Smooth muscle cell (in vitro differentiated cells): ENCODE measurements at regions not wholly inside any gene's neighbourhood (a gene's known extent, or its start where the extent isn't known, plus 50 kb on each side); places are given as distances from the start of the nearest gene placed in this dataset.

Experiments used
- DNase-seq: peaks from one replicate; lab custom pipeline; 2025; ENCODE audit not compliant: unreplicated experiment; lab: John Stamatoyannopoulos, UW
- H2AFZ ChIP-seq: fragments of 200-600 bp; sonication (generic); 2 replicates; pipeline ENCODE4 v1.6.0; 2016; ENCODE audit warnings: antibody characterized with exemption, low read depth, mild to moderate bottlenecking
- H3F3A ChIP-seq: fragments of 200-600 bp; sonication (generic); 2 replicates; pipeline ENCODE4 v1.6.0; 2017; ENCODE audit warnings: antibody characterized with exemption, low read depth
- H3K27ac ChIP-seq: fragments of 200-600 bp; sonication (generic); 2 replicates; pipeline ENCODE4 v1.5.1; 2016; ENCODE audit warnings: low read depth, mild to moderate bottlenecking
- H3K27me3 ChIP-seq: fragments of 200-600 bp; sonication (generic); 2 replicates; pipeline ENCODE4 v1.6.1; 2016; ENCODE audit warnings: low read depth, mild to moderate bottlenecking
- H3K36me3 ChIP-seq: fragments of 200-600 bp; sonication (generic); 2 replicates; pipeline ENCODE4 v1.5.1; 2016; ENCODE audit warnings: low read depth
- H3K4me1 ChIP-seq: fragments of 200-600 bp; sonication (generic); 2 replicates; pipeline ENCODE4 v1.5.1; 2016; ENCODE audit warnings: low read depth
- H3K4me2 ChIP-seq: fragments of 200-600 bp; sonication (generic); 2 replicates; pipeline ENCODE4 v1.6.0; 2016; ENCODE audit warnings: mild to moderate bottlenecking
- H3K4me3 ChIP-seq: fragments of 200-600 bp; sonication (generic); 2 replicates; pipeline ENCODE4 v1.5.1; 2016; ENCODE audit warnings: mild to moderate bottlenecking
- H3K79me2 ChIP-seq: fragments of 200-600 bp; sonication (generic); 2 replicates; pipeline ENCODE4 v1.6.0; 2016; ENCODE audit warnings: low read depth, mild to moderate bottlenecking
- H3K9ac ChIP-seq: fragments of 200-600 bp; sonication (generic); 2 replicates; pipeline ENCODE4 v1.6.0; 2016; ENCODE audit warnings: low read depth
- H3K9me3 ChIP-seq: fragments of 200-600 bp; sonication (generic); replicated peaks from 2 replicates; pipeline ENCODE4 v1.5.1; 2016; ENCODE audit warnings: low read depth
- H4K20me1 ChIP-seq: fragments of 200-600 bp; sonication (generic); 2 replicates; pipeline ENCODE4 v1.6.0; 2016; ENCODE audit warnings: low read depth
- WGBS: methylation state at CpG from one replicate; pipeline ENCODE4 v1.1.7; 2016; ENCODE audit warnings: low lambda C conversion rate; 5-methylcytosine and 5-hydroxymethylcytosine counted together
- TF ChIP-seq, protein P1 (sequence below): fragments of 200-600 bp; sonication (generic); IDR thresholded peaks from 2 replicates; pipeline ENCODE4 v1.5.1; 2017; ENCODE audit warnings: borderline replicate concordance, mild to moderate bottlenecking, antibody characterized with exemption; ENCODE audit not compliant: insufficient read depth, poor library complexity, severe bottlenecking

DNA sequence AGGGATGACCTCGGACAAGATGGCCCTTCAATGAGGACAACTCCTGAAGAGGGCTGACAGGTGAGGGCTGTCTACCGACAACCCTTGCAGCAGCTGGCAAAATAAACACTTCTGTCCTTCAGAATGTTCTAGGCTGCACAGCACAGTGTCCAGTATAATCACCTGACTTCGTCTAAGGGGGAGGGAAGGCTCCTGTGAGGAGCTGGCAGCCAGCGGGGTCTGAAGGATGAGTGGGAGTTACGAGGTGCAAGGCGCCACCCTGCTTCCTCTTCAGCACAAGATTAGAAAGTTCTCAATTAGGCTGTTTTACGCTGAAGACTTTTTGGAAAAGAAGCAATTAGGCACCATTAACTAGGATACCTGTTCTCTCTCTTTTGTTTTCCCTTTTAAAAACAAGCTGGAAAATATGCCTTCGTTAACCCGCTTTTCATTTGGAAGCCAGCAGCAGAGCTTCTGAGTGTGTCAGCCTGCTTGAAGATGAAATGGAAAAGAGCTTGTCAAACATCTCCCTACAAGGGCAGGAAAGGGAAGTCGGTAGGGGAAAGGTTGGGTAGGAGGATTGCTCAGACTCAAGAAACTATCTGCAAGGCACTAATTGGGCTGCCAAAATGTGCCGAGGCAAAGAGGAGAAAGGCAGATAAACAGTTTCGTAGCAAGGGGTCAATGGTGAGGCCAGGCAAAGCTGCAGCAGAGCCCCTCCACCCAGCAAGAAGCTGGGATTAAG lies 592.2 kb upstream of the CADM1 start:
- H3K27me3 ChIP-seq: no peaks in the 10 kb centered on the region
- H3K4me2 ChIP-seq: no peak overlapping the region
- TF ChIP-seq, protein P1, sequence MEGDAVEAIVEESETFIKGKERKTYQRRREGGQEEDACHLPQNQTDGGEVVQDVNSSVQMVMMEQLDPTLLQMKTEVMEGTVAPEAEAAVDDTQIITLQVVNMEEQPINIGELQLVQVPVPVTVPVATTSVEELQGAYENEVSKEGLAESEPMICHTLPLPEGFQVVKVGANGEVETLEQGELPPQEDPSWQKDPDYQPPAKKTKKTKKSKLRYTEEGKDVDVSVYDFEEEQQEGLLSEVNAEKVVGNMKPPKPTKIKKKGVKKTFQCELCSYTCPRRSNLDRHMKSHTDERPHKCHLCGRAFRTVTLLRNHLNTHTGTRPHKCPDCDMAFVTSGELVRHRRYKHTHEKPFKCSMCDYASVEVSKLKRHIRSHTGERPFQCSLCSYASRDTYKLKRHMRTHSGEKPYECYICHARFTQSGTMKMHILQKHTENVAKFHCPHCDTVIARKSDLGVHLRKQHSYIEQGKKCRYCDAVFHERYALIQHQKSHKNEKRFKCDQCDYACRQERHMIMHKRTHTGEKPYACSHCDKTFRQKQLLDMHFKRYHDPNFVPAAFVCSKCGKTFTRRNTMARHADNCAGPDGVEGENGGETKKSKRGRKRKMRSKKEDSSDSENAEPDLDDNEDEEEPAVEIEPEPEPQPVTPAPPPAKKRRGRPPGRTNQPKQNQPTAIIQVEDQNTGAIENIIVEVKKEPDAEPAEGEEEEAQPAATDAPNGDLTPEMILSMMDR: no peak
- H3K4me3 ChIP-seq: no peak overlapping the region
- H3K9ac ChIP-seq: no peak overlapping the region
- no peak overlapping the region for H3K27ac ChIP-seq
- no peaks in the 10 kb centered on the region for H3K79me2 ChIP-seq
- H4K20me1 ChIP-seq: no peaks in the 10 kb centered on the region
- no peaks in the 10 kb centered on the region for H3K9me3 ChIP-seq
- H3F3A ChIP-seq: no peaks in the 10 kb centered on the region
- H3K36me3 ChIP-seq: no peaks in the 10 kb centered on the region
- DNase-seq: no peak
- H3K4me1 ChIP-seq: no peaks in the 10 kb centered on the region
- H2AFZ ChIP-seq: no peak overlapping the region
- 73% methylated on average over 12 of the region's 12 CpGs for WGBS

DNA sequence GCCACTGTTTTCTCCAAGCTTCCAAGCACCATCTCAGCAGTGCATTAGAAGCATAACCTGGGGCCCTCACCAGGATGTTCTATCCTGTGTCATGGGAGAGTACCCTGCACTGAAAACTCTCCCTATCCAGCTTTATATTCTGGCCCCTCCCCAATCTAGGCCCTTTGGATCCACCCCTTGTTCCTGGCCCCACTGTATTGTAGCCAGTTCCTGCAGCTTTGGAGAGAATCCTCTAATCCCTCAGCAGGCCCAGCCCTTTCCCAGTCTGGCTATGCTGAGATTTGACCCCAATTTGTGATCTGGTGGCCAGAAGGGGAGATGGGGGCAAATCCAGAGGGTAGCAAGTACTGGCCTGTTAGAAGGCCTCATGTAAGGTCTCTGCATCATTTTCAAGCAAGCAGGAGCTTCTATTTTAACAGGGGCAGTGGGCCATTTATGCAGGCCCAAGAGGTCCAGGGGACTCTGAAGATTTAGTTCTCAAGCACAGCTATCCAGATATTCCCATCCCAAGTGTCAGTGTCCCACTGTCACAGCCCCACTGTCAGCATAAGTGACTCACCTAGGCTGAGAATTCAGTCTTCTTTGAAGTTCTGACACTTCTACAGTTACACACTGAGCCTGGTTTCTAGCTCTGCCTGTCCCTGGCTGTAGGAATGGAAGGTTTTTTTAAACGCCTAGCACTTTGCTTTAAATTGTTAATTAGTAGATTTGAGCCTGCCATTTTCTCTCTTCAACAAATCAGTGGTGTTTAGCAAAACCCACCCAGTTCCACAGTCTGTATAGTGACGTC lies 589.5 kb upstream of the CADM1 start:
- TF ChIP-seq, protein P1: no peak
- H3K4me1 ChIP-seq: no peaks in the 10 kb centered on the region
- H3K4me3 ChIP-seq: no peak overlapping the region
- no peaks in the 10 kb centered on the region for H3K79me2 ChIP-seq
- no peak overlapping the region for H3K27ac ChIP-seq
- H3K4me2 ChIP-seq: peak overlapping the region; percentile 35
- no peaks in the 10 kb centered on the region for H4K20me1 ChIP-seq
- H3F3A ChIP-seq: no peaks in the 10 kb centered on the region
- 27% methylated on average over 2 of the region's 2 CpGs for WGBS
- DNase-seq: no peak
- no peaks in the 10 kb centered on the region for H3K36me3 ChIP-seq
- H2AFZ ChIP-seq: no peak overlapping the region
- H3K9ac ChIP-seq: no peak overlapping the region
- no peaks in the 10 kb centered on the region for H3K27me3 ChIP-seq
- no peaks in the 10 kb centered on the region for H3K9me3 ChIP-seq

DNA sequence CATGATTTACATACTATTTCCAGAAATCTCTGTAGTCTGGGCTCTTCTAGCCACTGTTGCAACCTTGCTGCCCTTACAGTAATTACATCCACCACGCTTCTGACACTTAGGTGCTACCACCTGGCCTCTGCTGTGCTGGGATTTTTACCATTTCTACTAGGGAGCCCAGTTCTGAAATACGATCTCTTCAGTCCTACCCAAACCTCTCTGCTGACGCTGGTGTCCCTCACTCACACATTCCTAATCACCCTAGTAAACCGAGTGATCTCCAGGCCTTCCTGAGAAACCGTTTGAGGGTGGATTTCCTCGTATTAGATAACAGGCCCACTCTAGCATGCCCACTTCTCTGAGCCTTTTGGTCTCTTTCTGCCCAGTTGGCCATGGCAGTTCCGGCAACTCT lies 588.9 kb upstream of the CADM1 start:
- WGBS: 29% methylated on average over 7 of the region's 7 CpGs

More for the DNA sequence above, 588.9 kb upstream of the CADM1 start:
- no peaks in the 10 kb centered on the region for H3F3A ChIP-seq
- DNase-seq: no peak
- no peaks in the 10 kb centered on the region for H3K9me3 ChIP-seq
- TF ChIP-seq, protein P1: no peak
- no peaks in the 10 kb centered on the region for H3K79me2 ChIP-seq
- no peak overlapping the region for H2AFZ ChIP-seq
- H3K27ac ChIP-seq: no peak overlapping the region
- no peak overlapping the region for H3K4me2 ChIP-seq
- no peak overlapping the region for H3K4me3 ChIP-seq
- H3K4me1 ChIP-seq: no peaks in the 10 kb centered on the region
- no peaks in the 10 kb centered on the region for H4K20me1 ChIP-seq
- H3K36me3 ChIP-seq: no peaks in the 10 kb centered on the region
- H3K27me3 ChIP-seq: no peaks in the 10 kb centered on the region
- H3K9ac ChIP-seq: no peak overlapping the region
